NCI-H82 (cell line): ENCODE measurements at regions not wholly inside any gene's neighbourhood (a gene's known extent, or its start where the extent isn't known, plus 50 kb on each side); places are given as distances from the start of the nearest gene placed in this dataset.

Experiments used
- DNase-seq: peaks from one replicate; lab custom pipeline; 2025; lab: John Stamatoyannopoulos, UW

- DNase-seq: no peak
Observed at GRCh38 chr20:19077370-19078220, 134.8 kb upstream of the SLC24A3 start.

GRCh38 chr20:19078448-19079373 is 133.7 kb upstream of the SLC24A3 start:
- no peak for DNase-seq

DNA sequence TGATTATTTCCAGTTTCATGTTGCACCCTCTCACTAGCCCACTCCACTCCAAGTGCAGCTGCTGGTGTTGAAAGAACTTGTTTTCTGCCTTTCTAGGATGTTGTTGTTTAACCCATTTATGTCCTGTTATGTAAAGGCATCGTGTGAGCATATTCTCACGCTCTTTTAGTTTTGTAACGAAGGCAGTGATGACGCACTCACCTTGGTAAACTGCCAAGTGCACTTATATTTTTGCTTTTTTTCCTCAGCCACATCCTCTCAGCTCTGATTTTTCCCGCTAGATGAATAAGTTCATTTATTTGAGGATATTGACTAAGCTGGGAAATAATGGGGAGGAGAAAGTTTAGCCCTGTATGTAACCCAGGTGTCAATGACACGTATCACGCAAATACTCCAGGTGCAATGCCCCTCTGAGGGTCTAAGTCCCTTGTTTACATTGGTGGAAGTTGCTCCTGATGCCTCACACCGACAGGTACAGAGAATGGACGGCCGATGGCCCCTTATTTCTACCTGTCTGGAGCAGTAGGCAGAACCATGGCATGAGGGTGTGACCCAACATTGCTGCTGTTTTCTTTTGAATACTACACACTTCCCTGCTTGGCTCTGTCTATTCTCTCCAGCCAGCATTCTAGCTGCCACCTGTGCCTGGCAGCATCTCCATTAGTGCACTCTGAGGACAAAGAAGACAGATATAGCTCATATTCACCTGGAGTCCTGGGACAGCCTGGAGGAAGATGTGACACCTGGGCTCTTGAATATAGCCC is 132.7 kb upstream of the SLC24A3 start:
- no peak for DNase-seq

- DNase-seq: no peak
Observed at GRCh38 chr20:19081937-19082336, 130.5 kb upstream of the SLC24A3 start.

- DNase-seq: no peak
Observed at GRCh38 chr20:19083136-19083621, 129.3 kb upstream of the SLC24A3 start.

DNA sequence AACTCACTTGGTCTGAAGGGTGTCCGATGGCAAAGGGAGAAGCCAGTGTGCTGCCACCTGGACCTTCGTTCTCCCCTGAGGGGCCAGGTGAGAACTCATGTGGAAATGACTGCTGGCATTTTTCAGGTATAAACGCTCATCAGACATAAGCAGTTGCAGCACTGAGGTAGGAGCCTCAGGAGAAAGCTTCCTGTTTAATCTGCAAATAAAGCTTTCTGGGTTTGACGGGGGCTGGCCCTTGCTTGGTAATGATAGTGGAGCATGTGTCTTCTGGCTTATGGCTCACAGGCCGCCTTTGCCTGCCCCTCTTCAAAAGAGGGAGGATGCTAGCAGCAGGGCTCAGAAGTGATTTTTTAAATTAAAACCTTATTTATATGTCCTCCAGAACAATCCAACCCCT is 122.1 kb upstream of the SLC24A3 start:
- no peak for DNase-seq

GRCh38 chr20:19094959-19095541 is 117.4 kb upstream of the SLC24A3 start:
- no peak for DNase-seq

DNA sequence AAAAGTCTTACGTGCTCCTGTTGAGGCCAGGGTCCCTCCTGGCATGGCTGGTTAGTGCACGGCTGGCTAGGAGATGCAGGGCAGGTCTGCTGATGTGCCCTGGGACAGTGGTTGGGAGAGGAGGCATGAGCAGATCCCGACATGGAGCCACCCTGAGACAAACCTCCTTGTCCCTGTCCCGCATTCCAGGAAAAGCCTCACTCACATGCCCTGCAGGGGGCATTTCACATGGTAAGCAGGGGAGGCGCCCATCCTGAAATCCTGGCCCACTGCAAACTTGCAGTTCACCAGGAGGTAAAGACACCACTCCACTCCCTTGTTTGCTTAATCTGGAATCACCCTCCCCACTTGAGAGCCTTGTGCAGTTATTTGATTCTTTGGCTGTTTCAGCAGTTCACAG is 116.7 kb upstream of the SLC24A3 start:
- no peak for DNase-seq

DNA sequence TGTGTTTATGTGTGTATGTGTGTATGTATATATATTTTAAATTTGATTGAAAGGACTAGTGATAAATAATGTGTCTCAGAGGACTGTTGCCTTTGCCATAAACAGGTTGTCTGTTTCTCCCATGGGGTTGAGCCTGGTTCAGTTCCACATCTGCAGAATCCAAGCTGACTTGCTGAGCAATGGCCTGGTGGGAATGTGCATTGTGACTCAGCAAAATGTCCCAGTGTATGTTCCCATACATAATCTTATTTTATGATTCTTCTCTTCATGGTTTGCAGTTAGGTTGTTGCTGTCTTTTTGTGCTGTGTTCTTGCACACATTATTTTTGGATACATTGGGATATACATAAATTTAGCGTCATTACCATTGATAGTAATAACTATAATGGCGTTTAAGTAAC is 115.6 kb upstream of the SLC24A3 start:
- no peak for DNase-seq

DNA sequence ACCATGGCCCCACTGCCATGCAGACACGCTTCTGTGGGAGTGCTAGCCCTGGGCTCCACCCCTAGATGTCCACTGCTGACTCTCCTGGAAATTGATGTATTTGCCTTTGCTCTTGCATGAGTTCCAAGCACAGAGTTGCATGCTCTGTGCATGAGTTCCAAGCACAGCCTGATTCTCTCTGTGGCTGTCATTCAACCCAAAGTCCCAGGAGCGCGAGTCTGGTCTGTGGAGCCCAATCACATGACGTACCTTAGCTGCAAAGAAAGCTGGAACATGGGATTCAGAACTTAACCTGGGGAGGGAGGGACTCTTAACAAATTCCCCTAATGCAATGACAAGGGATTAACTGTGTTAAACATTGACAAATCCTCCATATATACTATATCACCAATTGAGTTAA is 114.3 kb upstream of the SLC24A3 start:
- no peak for DNase-seq

- DNase-seq: no peak
Observed at GRCh38 chr20:19098806-19099578, 113.5 kb upstream of the SLC24A3 start.

- DNase-seq: no peak
Observed at GRCh38 chr20:19099596-19100545, 112.6 kb upstream of the SLC24A3 start.

DNA sequence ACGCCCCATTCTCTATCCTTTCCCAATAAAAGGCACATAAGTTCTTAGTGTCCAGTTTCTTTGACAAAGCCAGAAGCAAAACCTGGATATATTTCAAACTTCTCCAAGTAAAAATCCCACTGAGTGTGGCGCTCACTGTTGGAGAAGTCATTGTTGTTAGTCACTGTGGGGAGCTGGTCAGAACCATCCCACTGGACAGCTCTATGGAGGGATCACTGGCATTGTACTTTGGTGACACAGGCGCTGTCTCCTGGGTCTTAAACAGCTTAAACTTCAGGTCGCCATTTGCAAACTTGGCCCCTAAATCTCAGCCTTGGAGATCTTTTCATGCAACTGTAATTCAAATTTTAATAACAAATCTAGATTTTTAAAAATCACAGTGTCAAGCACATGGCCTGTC is 111.5 kb upstream of the SLC24A3 start:
- no peak for DNase-seq

DNA sequence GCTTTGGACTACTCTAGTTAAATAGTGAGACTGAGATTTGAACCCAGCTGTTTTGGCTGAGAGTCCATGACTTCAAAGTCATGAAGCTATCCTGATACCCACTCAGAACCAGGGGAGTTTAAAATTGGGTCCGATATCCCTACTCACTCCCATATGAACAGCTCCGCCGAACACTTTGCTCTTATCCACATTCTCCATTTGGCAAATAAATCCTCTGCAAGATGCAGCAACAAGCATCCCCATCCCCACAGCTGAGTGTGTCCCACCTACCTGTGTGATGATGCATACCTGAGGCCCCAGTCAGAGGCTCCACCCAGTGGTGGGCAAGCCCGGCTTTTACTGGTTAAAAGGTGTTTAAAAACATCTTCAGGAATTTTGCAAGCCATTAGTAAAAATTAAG is 108.3 kb upstream of the SLC24A3 start:
- DNase-seq: no peak

GRCh38 chr20:19108155-19108554 is 104.3 kb upstream of the SLC24A3 start:
- DNase-seq: no peak

DNA sequence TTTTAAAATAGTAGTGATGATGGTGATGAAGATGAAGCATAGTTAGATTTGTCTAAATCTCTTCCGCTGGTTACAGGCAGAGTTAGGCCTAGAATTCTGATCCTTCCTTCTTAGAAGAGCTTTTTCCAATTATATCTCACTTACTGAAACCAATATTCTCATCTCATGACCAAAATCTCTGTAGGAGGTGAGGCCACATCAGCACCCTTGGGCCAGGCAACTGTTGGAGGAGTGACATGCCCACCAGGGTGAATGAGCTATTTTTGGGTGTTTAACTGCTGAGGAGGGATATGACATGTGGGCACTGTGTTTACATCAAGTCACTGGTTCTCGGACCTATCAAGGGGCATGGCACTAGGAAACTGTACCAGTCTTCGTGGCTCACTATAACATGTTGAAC is 102.2 kb upstream of the SLC24A3 start:
- DNase-seq: no peak

GRCh38 chr20:19110881-19111460 is 101.5 kb upstream of the SLC24A3 start:
- DNase-seq: no peak

- DNase-seq: no peak
Observed at GRCh38 chr20:19112828-19113227, 99.6 kb upstream of the SLC24A3 start.

DNA sequence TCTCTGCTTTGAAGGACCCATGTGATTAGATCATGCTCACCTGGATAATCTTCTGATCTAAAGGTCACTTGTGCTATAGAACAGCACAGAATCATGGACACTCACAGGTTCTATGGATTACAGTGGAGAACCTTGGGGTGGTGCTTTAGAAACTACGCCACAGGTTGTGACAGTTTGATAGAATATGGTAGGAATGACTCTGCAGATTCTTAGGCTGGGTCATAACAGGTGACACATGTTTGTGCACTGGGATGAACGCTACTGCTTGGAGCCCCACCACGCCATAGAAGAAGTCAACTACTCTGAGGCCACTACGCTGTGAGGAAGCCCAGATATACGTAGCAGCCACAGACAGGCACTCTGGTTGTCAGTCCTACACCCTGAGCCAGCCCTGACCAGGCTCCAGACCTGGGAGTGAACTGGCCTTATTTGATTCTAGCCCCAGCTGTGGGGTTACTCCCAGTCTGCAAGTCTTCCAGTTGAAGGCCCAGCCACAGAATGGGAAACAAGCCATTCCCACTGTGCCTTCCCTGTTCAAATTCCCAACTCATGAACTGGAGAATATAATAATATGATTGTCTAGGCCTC is 99.0 kb upstream of the SLC24A3 start:
- DNase-seq: no peak
